Hematopoietic multipotent progenitor cell treated with erythropoietin and hydrocortisone succinate and interleukin-3 and kit ligand, for 17 days (in vitro differentiated cells): ENCODE measurements at regions not wholly inside any gene's neighbourhood (a gene's known extent, or its start where the extent isn't known, plus 50 kb on each side); places are given as distances from the start of the nearest gene placed in this dataset.

ENCODE experiments used
- DNase-seq: peaks from one replicate; pipeline ENCODE4 v3.0.0-alpha.2; 2015; ENCODE audit warnings: low spot score

DNA sequence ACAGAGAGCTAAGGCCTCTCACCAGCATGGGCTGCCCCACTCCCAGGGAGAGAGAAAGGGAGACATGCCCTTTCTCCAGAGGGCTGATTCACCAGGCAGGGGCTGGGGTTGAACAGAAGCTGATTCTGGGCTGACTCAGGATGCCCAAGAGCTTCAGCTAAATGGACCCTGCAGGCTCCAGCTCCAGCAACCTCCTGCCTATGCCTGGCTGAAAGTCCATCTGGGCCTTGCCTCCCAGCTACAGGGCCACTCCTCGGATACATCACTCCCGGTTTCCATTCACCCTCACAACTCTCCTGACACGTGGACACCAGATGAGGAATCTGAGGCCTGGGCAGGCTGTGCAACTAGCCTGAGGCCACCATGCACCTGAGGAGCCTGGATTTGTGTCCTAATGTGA, 215.5 kb downstream of the BUD13 start:
- DNase-seq, result no peak

DNA sequence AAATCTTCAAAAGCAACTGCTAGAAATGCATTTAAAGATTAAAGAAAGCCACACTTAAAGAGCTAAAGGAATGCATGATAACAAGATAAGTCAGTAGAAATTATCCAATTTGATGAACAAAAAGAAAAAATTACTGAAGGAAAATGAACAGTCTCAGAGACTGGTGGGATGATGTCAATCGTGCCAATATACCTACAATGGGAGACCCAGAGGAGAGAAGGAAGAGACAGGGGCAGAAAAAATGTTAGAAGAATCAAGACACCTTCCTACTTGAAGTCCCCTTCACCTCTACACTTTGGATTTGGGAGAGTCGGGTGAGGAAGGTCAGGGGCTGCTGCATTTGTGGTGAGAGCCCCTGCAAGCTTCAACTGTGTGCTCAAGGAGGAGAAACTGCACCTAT, 216.3 kb downstream of the BUD13 start:
- DNase-seq, result no peak

DNA sequence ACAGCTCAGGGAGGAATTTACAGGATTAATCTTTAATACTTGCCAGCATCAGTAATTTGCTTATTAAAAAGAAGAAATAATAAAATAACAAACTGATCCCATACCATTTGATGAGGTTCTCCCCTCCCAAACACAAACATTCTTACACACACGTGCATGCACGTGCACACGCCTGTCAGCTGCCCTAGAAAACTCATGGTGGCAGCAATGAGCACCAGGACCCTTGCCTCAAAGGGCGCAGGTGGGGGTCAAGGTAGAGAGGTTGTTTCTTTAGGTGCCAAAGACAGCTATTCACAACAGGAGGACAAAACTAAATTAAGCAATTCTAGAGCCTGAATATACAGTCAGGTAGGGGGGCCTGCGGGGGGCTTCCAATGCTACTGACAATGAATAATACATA, 219.3 kb downstream of the BUD13 start:
- DNase-seq, result no peak

DNA sequence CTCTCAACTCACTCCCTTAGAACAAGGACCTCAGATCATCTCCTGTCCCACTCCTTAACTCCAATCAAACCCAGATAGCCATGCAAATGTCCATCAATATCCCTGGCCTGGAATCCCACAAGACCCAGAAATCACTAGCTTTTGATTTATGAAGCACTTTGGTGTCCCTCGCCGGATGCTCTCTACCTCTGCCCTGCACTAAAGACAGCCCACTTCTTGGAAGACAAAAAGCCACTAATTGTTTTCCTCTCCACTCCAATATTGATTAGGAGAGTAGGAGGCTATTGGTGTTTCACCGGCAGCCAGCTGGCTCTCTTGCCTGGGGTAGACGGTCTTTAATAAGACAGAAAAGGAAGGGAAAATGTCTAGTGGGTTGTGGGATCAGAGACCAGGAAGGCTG, 221.2 kb downstream of the BUD13 start:
- DNase-seq, result no peak

DNA sequence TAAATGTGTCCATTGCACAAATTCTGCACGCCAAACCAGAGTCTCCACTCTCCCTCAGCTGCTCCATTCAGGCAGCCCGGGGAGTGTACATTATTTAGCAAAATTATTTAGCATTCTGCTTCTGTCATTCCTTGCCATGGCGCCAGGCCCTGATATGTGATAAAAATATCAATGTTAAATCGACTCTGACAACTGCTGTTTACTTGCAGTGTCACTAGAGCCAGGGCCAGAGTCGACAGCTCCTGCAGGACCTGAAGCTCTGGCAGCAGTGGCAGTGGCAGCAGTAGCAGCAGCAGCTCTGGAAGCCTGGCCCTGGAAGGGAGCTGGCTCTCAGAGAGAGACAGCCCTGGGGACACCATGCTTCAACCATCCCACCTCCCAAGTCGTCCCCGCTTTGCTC, 224.5 kb downstream of the BUD13 start:
- DNase-seq, result no peak

DNA sequence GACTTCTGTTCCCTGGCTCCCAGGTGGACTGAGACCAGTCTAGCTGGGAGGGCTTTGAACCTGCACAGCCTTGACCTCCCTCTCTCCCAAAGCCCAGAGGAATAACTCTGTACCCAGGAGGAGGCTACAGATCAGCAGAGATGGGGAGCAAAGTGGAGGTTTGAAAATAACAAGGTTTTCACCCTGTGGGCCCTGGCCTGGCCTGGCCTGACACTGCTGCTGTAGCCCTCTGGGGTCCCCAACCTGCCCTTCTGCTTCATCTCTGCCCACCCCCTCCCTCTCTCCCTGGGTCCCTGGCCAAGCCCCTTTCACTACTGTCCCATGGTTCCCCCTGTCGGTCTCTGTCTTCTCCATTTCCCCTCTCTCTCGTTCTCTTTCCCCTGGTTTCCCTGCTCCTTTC, 225.2 kb downstream of the BUD13 start:
- no peak for DNase-seq

DNA sequence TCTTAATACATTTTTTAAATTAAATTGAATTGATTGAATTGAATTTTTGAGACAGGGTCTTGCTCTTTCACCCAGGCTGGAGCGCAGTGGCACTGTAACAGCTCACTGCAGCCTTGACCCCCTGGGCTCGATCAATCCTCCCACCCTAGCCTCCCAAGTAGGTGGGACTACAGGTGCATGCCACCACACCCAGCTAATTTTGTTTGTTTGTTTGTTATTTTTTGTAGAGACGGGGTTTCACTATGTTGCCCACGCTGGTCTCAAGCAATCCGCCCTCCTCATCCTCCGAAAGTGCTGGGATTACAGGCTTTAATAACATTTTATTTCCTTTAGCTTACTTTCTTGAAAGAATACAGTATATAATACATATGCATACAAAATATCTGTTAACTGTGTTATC, 226.9 kb downstream of the BUD13 start:
- DNase-seq, result no peak

DNA sequence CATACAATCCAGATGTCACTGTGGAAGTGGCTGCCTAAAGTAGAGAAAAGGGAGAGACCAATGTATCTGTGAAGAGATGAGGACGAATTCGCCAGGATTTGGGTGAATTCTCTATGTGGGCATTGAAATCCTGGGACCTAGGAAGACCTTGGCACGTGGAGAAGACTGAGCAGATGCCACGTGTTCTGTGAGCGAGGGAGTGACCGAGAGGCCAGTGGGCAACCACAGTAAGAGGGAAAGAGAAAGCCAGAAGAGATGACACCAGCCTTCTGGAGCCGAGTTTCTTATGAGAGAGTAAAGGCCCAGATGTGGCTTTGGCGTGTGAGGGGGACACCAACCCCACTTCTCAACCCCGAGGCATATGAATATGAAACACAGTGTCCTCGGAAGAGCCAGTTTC, 228.1 kb downstream of the BUD13 start:
- DNase-seq, result no peak

DNA sequence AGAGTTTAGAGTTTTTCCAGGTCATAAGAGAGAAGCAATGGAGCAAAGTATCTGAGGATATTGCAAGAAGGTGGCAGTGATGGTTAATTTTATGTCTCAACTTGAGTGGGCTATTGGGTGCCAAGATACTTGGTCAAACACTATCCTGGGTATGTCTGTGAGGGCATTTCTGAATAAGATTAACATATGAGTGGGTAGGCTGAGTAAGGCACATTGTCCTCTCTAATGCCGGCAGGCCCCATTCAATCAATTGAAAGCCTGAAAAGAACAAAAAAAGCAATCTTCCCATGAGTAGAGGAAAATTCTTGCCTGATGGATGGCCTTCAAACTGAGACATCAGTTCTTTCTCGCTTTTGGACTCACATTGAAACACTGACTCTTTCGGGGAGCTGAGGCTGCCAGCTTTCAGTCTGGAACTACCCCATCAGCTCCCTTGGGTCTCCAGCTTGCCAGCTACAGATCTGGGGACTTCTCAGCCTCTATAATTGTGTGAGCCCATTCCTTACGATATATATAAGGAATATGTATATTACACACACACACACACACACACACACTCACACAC, 228.8 kb downstream of the BUD13 start:
- no peak for DNase-seq

DNA sequence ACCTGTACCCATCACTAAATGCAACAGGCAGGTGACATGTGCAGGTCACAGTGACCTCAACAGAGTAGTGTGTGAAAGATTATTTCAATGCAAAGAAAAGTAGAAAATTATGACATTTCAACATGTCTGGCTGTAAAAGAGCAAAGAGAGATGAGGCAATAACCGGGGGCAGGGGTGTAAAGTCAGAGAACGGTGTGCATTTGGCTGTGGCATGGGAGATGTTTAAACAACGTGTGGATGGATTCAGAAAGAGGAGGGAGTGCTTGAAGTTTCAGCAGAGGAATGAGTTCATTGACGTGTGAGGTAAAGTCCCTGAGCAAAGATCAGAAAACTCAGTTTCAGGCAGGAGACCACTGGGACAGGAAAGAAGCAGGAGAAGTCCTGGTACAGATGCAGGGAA, 229.7 kb downstream of the BUD13 start:
- no peak for DNase-seq

DNA sequence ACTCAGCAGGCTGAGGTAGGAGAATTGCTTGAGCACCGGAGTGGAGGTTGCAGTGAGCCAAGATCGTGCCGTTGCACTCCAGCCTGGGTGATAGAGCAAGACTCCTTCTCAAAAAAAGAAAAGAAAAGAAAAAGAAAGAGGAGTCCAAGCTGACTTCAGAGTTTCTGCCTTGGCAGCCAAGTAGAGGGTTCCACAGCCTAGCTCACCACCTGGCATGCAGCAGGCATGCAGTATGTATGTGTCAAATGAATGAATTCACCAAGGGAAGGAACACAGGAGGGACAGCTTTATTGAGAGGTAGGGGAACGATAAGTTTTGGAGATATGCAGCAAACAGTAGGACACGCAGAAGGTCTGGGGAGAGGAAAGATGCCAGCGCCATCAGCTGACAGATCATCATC, 230.4 kb downstream of the BUD13 start:
- DNase-seq, result no peak

DNA sequence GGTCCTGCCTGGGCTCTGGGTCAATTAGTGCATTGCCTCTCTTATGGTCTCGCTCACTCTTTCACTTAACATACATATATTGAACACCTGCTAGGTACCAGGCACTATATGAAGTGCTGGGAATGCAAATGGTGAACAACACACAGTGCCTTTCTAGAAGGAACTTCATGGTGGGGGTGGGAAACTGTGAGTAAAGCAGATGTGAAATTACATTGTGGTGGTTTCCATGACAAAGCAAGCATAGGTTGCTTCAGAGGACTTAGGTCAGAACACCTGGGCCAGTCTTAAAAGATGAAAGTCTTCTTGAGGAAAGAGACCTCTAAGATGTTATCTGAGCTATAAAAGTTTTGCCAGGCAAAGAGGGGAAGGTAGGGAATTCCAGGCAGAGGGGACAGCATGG, 231.3 kb downstream of the BUD13 start:
- no peak for DNase-seq

DNA sequence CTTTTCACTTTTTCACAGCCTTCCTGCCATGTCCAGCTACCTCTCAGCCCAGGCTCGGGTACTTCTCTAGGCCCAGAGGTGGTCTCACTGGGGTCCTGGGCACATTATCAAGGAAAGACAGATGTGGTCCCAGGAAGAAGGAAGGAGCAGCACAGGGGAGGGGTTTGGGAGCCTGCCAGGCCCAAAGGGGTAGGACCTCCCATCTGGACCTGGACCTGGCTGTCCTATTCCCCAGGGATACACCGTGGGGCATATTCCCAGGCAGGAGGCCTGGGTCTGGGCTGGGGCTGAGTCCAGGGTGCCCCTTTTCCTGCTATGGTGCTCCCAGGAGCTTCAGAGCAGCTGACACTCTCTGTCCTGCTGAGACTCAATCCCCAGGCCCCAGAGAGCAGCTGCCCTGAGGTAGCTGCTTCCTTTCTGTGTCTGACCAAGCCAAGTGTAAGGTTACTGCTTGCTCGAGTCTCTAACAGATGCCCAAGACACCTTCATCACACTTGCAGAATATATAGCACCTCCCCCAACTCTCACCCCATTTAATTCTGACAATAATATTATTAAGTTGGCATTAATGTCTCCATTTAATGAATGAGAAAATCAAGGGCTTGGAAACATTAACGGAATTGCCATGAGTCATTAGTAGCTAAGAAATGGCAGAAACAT, 232.0 kb downstream of the BUD13 start:
- DNase-seq, result no peak

DNA sequence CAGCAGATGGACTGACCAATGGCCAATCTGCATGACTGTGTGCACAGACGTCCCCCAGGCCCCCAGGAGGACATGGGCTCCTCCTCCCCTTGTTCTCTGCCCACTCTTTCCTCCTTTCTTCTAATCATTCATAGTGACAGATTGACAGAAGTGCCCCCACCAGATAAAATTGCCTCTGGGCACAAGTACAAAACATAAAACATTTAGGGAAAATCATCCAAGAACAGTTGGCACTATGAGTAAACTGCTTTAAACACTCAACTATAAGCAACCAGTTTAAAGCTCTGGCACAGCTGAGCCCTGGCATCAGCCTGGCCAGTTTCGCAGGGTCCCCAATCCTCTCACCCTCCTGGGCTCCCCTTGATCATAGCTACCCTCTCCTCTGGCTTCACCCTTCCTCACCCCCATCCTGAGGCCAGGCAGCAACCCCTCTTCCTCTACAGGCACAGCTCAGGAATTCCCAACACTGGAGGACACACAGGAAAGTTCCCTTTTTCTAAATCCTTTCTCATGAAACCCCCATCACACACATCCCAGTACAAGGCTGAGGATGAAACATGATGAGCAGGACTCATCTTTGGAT, 232.9 kb downstream of the BUD13 start:
- no peak for DNase-seq

DNA sequence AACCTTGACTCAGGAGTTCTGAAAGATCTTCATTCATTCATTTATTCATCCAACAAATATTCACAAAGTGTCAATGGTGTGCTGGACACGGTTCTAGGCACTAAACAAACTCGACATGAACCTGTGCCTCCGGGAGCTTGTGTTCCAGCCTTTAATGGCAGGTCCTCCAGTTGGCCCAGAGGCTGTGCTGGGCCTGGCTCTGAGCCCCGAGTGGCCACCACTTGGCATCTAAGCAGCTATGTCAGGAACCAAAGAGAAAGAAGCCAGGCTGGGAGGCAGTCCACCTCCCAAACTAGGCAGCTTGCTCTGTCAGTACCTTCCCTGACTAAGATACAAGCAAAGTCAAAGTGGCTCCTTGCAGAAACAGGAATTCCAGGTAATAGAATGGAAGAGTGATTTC, 233.6 kb downstream of the BUD13 start:
- no peak for DNase-seq

DNA sequence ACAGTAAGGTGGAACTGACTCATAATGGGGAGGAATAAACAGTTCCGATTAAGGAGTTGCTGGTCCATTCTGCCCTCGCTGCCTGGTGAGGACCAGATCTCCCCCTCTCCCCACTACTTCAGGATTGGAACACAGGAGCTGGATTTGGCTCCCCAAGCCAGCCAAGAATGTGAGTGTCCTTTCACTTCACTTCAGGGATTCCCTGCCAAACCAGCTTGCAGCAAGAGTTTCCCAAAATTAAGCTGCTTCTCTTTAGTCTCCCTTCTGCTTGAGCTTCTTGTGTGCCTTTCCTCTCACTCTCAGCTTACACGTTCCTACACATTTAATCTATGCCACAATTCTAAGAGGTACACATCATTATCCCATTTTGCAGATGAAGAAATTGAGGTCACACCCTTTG, 234.1 kb downstream of the BUD13 start:
- no peak for DNase-seq

DNA sequence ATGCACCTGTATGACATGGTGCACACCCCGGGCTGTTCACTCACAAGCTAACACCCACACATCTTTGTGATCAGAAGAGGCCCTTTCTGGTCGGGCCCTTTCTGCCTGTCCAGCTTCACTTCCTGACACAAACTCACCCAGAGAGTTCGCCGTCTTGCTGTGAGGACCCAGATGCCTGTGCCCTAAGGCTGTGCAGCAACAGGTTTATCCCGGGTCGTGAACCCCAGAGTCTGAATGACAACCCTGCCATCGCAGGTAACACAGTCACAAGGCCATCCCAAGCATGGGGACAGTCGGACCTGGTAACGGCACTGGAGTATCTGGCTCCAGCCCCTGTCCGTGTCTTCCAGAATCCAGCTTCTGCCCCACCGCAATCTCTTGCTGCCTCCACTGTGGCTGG, 235.1 kb downstream of the BUD13 start:
- no peak for DNase-seq

DNA sequence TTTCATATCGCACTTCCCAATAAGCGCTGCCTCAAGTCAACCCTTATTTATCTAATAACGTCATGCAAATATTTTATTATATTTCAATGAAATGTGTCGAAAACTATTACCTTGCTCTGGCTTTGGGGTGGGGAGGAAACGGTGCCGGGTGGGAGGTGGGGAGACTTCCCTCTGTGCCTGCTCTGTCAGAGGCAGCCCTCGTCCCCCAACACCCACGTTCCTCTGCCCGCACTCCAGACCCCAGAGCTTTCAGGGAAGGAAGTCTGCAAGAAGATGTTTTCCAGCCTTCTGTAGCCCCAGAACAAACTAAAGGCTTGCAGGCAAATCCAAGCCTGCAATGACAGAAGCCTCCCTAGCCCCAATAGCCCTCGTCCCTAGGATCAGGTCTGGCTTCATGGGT, 235.7 kb downstream of the BUD13 start:
- no peak for DNase-seq

DNA sequence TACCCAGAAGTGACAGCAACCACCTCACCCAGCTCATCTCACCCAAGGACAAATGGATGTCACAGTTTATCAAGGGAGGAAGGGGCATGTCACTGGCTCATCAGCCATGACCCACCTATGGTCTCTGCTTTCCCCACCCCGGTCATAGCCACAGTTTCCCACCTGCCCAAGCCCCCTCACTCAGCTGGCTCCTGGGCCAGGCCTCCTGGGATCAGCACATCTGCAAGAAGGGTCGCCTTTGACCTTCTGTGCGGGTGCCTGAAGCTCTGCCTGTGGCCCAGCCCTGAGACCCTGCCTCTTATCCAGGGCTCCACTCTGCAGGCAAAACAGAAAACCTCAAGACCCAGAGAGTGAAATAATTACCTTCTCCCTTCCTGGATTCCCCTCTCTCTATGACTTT, 236.4 kb downstream of the BUD13 start:
- DNase-seq, result no peak

DNA sequence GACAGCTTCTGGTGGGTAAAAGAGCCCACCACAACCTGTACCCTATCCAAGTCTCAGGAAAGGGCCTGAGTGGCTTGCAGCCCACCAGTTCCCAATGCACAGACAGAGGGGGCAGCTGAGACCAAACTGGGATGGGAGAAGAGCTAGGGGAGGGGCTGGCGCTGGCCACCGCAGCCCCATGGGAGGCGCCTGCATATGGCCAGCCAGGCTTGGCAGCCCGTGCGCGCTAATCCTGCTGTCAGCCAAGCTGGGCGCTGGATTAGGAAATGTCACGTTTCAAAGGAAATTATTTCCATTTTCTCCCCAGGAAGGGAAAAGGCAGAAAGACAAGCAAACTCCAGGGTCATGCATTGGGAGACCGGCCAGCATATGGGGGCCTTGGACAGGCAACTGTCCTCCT, 236.8 kb downstream of the BUD13 start:
- no peak for DNase-seq

DNA sequence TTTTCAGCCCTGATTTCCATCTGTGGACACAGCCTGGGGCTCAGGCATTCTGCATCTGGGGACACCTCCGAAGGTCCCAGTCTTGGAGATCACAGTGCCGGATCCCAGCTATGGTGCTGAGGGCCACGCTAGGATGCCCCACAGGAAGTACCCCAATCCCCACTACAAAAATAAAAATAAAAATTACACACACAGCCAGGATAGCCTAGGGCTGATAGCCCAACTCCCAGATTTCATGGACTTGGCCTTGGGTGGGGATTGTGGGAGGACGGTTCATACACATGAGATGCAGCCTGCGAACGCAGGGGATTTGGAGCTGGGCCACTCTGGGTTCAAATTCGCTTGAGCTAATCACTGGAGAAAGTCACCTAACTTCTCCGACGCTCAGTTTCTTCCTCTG, 237.7 kb downstream of the BUD13 start:
- no peak for DNase-seq

DNA sequence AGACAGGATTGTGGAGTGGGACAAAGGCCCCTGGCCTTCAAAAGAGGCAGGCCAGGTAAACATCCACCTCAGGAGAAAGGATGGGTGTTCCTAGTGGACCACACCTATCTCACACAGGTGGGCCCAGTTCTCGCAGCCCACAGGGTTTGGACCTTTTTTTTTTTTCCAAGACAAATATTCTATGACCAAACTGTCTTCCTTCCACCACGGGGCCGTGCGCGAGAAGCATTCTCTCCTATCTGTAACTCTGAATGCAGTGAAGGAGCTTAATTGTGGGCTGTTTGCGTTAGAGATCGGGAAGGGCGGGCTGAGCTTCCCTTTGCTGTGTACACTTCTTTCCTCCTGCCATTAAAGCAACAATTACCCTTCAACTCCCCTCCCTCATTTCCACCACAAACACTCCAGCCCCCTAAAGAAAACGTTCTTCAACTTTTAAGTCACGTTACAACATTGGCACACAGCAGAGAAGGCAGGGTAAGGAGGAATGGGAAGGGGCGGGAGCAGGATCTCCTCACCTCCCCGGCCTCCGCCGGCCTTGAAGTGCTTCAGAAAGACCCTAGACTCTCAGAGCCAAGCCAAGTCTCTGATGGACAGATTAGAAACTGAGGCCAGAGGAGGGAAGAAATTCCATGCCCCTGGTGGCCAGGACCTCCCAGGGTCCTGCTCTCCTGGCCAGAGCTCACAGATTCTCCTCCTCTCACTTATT, 238.4 kb downstream of the BUD13 start:
- DNase-seq, result no peak

DNA sequence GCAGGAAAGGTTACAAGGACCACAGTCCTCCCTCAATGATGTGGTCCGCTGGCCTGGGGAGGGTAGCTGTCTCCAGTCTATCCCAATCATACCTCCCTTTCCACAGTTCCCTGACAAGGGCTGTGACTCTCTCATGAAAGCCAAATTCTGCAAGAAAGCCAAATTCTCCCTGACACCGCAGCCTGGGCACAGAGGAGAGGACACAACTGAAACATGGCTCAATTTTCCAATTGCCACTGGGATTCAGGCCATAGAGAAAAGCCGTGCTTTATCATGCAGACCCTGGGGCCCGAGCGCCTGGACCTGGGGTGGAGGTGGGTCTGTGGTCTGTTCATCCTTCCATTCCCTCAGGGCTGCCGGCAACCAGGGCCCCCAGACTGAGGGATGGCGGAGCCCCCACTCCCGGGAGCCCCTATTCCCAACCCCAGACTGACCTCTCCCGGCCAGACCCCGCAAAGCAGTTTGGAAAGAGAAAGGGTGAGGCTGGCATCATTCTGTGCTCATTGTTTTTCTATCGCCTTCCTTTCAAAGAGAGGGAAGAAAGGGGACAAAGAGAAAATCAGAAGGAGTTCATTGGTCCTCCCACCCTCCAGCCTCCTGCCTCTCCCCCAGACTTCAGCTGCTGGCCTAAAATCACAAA, 239.5 kb downstream of the BUD13 start:
- DNase-seq, result no peak
